Eye (tissue), 1 donor: ENCODE measurements at regions not wholly inside any gene's neighbourhood (a gene's known extent, or its start where the extent isn't known, plus 50 kb on each side); places are given as distances from the start of the nearest gene placed in this dataset.
"Not testable (repeated sequence)": the region's sequence is repeated elsewhere in the genome, so short reads cannot be mapped to it uniquely, and the experiment has no call there.

Source experiments
- DNase-seq: peaks from one replicate; pipeline ENCODE4 v3.0.0-alpha.2; 2015

GRCh38 chr4:117700111-117700892, 334.0 kb upstream of the NDST3 start:
- DNase-seq = no peak

GRCh38 chr4:117702353-117702752, 331.9 kb upstream of the NDST3 start:
- DNase-seq = no peak

GRCh38 chr4:117704721-117705120, 329.6 kb upstream of the NDST3 start:
- DNase-seq = no peak

GRCh38 chr4:117740736-117741135, 293.6 kb upstream of the NDST3 start:
- peak; percentile 33 for DNase-seq

GRCh38 chr4:117745379-117745778, 288.9 kb upstream of the NDST3 start:
- not testable (repeated sequence) for DNase-seq

GRCh38 chr4:117755438-117755837, 278.8 kb upstream of the NDST3 start:
- no peak for DNase-seq

- DNase-seq = no peak
Measured at GRCh38 chr4:117768610-117769009, 265.7 kb upstream of the NDST3 start.

GRCh38 chr4:117770269-117771102, 263.8 kb upstream of the NDST3 start:
- no peak for DNase-seq

- no peak for DNase-seq
Measured at GRCh38 chr4:117771647-117772337, 262.5 kb upstream of the NDST3 start.

- no peak for DNase-seq
Measured at GRCh38 chr4:117773064-117773936, 261.0 kb upstream of the NDST3 start.

- no peak for DNase-seq
Measured at GRCh38 chr4:117777721-117778120, 256.6 kb upstream of the NDST3 start.

- peak; percentile 33 for DNase-seq
Measured at GRCh38 chr4:117783716-117784115, 250.6 kb upstream of the NDST3 start.

GRCh38 chr4:117784266-117784665, 250.0 kb upstream of the NDST3 start:
- DNase-seq = no peak

GRCh38 chr4:117786566-117786965, 247.7 kb upstream of the NDST3 start:
- DNase-seq = no peak

GRCh38 chr4:117793845-117794480, 240.3 kb upstream of the NDST3 start:
- DNase-seq = no peak

- DNase-seq = no peak
Measured at GRCh38 chr4:117796677-117797076, 237.6 kb upstream of the NDST3 start.

- no peak for DNase-seq
Measured at GRCh38 chr4:117800636-117801035, 233.7 kb upstream of the NDST3 start.

- DNase-seq = no peak
Measured at GRCh38 chr4:117801756-117802155, 232.5 kb upstream of the NDST3 start.

GRCh38 chr4:117811731-117812130, 222.6 kb upstream of the NDST3 start:
- no peak for DNase-seq

- DNase-seq = peak; percentile 18
Measured at GRCh38 chr4:117814277-117815246, 219.7 kb upstream of the NDST3 start.

- DNase-seq = no peak
Measured at GRCh38 chr4:117817301-117817700, 217.0 kb upstream of the NDST3 start.
